K562 (cell line): ENCODE measurements at regions not wholly inside any gene's neighbourhood (a gene's known extent, or its start where the extent isn't known, plus 50 kb on each side); places are given as distances from the start of the nearest gene placed in this dataset.

Source experiments
- ATAC-seq: fragments of 200-7000 bp; cut with Tn5 transposase; 3 replicates; pipeline ENCODE4 v1.9.1; 2020; ENCODE audit warnings: moderate library complexity
- BruUV-seq: library from RNA; stranded (reverse); fragments of 400-500 nt; replicated peaks from 2 replicates; lab custom pipeline; 2021; lab: Mats Ljungman, UMichigan
- CTCF ChIA-PET: fragments of 300-600 bp; formaldehyde crosslinking; extraction: SDS; loops from one replicate; lab custom pipeline; 2021; ENCODE audit warnings: low intra/inter-chr PET ratio; lab: Yijun Ruan, JAX
- POLR2A ChIA-PET: fragments of 300-600, 350-650 bp; sonication (Branson Sonifier 250); formaldehyde crosslinking; extraction: SDS; loops from one replicate; lab custom pipeline; 2021; ENCODE audit warnings: antibody characterized with exemption, inconsistent platforms; lab: Yijun Ruan, JAX
- DNase-seq, 4 experiments: peaks; one replicate each; pipeline versions ENCODE4 v3.0.0 to v3.0.0-alpha.2; 2011 to 2018; ENCODE audit warnings: low spot score in 3 of 4, mixed read lengths in 3 of 4; ENCODE audit errors: extremely low read depth in 1 of 4
- FAIRE-seq: peaks from 2 replicates; lab custom pipeline; 2011; peaks lifted over from hg19 to GRCh38; lab: Jason Lieb, UNC
- H2AFZ ChIP-seq: 2 replicates; pipeline ENCODE4 v1.6.0; 2011; ENCODE audit warnings: low read depth, low read length, control low read depth, inconsistent platforms
- H3K27ac ChIP-seq: fragments of 200-600 bp; 3 replicates; pipeline ENCODE4 v1.8.0; 2011; ENCODE audit warnings: low read depth, mild to moderate bottlenecking, control low read depth, inconsistent platforms, low read length, moderate library complexity, mixed read lengths; ENCODE audit errors: extremely low read depth
- H3K27me3 ChIP-seq, 2 experiments: fragments of 300-600 bp in 1 of 2; 2 replicates in 1 of 2; 3 replicates in 1 of 2; pipeline versions ENCODE4 v1.6.0 to v1.8.0; 2011; ENCODE audit warnings: inconsistent platforms in 2 of 2, low read length in 2 of 2, mild to moderate bottlenecking in 1 of 2, mixed read lengths in 1 of 2, moderate library complexity in 1 of 2; ENCODE audit not compliant: control insufficient read depth in 2 of 2, insufficient read depth in 2 of 2
- H3K36me3 ChIP-seq: fragments of 300-600 bp; 3 replicates; pipeline ENCODE4 v1.8.0; 2011; ENCODE audit warnings: mild to moderate bottlenecking, low read length, inconsistent platforms; ENCODE audit not compliant: control insufficient read depth, insufficient read depth
- H3K4me1 ChIP-seq, 2 experiments: fragments of 200-600 bp in 1 of 2; replicated peaks in 1 of 2; 2 replicates in 1 of 2; 3 replicates in 1 of 2; pipeline versions ENCODE4 v1.5.1 to v1.8.0; 2011; ENCODE audit warnings: inconsistent platforms in 2 of 2, low read length in 2 of 2, mild to moderate bottlenecking in 1 of 2, mixed read lengths in 1 of 2, moderate library complexity in 1 of 2; ENCODE audit not compliant: control insufficient read depth in 2 of 2, insufficient read depth in 2 of 2
- H3K4me2 ChIP-seq: 2 replicates; pipeline ENCODE4 v1.6.1; 2011; ENCODE audit warnings: low read length, control low read depth, inconsistent platforms, mixed read lengths; ENCODE audit not compliant: insufficient read depth
- H3K4me3 ChIP-seq: fragments of 200-600 bp; sonication (generic), shearing (Covaris generic); 2 replicates; pipeline ENCODE4 v1.5.1; 2016; ENCODE audit warnings: control low read depth, inconsistent platforms
- H3K79me2 ChIP-seq: fragments of 200-600 bp; 3 replicates; pipeline ENCODE4 v1.8.0; 2011; ENCODE audit warnings: low read length, inconsistent platforms; ENCODE audit not compliant: control insufficient read depth, insufficient read depth
- H3K9ac ChIP-seq, 2 experiments: 2 replicates each; pipeline versions ENCODE4 v1.6.0 to v1.6.1; 2011; ENCODE audit warnings: low read depth in 2 of 2, low read length in 2 of 2, control low read depth in 1 of 2, inconsistent platforms in 1 of 2, mild to moderate bottlenecking in 1 of 2, mixed read lengths in 1 of 2; ENCODE audit not compliant: insufficient read depth in 1 of 2
- H3K9me1 ChIP-seq: one replicate; pipeline ENCODE4 v1.6.0; 2011; ENCODE audit warnings: inconsistent platforms, mild to moderate bottlenecking, low read length, moderate library complexity; ENCODE audit not compliant: control insufficient read depth, insufficient read depth
- H3K9me3 ChIP-seq: replicated peaks from 2 replicates; pipeline ENCODE4 v1.5.1; 2011; ENCODE audit warnings: low read depth, low read length, inconsistent platforms; ENCODE audit not compliant: control insufficient read depth, insufficient read depth
- H4K20me1 ChIP-seq: replicated peaks from 2 replicates; pipeline ENCODE4 v1.6.1; 2011; ENCODE audit warnings: low read length, inconsistent platforms, mixed read lengths; ENCODE audit not compliant: control insufficient read depth, insufficient read depth
- CREB3L1 ChIP-seq: fragments of 450-650 bp; IDR thresholded peaks from 2 replicates; pipeline ENCODE4 v1.6.1; 2014; ENCODE audit warnings: low read depth, mild to moderate bottlenecking, moderate library complexity, borderline replicate concordance
- DEAF1 ChIP-seq: fragments of 450-650 bp; formaldehyde crosslinking; IDR thresholded peaks from 2 replicates; pipeline ENCODE4 v1.4.0; 2020; ENCODE audit warnings: mild to moderate bottlenecking, moderate library complexity
- DLX4 ChIP-seq: fragments of 250-450 bp; sonication (Bioruptor Pico); IDR thresholded peaks from 2 replicates; pipeline ENCODE4 v1.6.1; 2021; ENCODE audit warnings: mild to moderate bottlenecking
- ETS2 ChIP-seq: IDR thresholded peaks from 2 replicates; pipeline ENCODE4 v1.6.1; 2016; ENCODE audit warnings: borderline replicate concordance, missing genetic modification characterization, mild to moderate bottlenecking, moderate library complexity, missing compliant biosample characterization; ENCODE audit not compliant: poor library complexity, severe bottlenecking
- FOSL1 ChIP-seq: fragments of 200-800 bp; sonication (Bioruptor generic); conservative IDR thresholded peaks from 2 replicates; pipeline ENCODE4 v1.6.1; 2016; ENCODE audit warnings: missing genetic modification characterization, missing compliant biosample characterization
- HMGN3 ChIP-seq: IDR thresholded peaks from 2 replicates; pipeline ENCODE4 v1.6.1; 2011; ENCODE audit warnings: borderline replicate concordance, low read depth, mild to moderate bottlenecking, mixed read lengths, low read length; ENCODE audit not compliant: insufficient read length; ENCODE audit errors: extremely low read depth
- NBN ChIP-seq: fragments of 450-650 bp; IDR thresholded peaks from 2 replicates; pipeline ENCODE4 v1.6.1; 2016; ENCODE audit warnings: low read depth, mild to moderate bottlenecking
- ZBTB12 ChIP-seq: fragments of 250-450 bp; sonication (Bioruptor Pico); IDR thresholded peaks from 2 replicates; pipeline ENCODE4 v1.4.0; 2020
- ZNF41 ChIP-seq: fragments of 250-450 bp; sonication (Bioruptor Pico); conservative IDR thresholded peaks from 2 replicates; pipeline ENCODE4 v1.4.0; 2020; ENCODE audit warnings: mild to moderate bottlenecking
- ZNF445 ChIP-seq: fragments of 250-450 bp; sonication (Bioruptor Pico); IDR thresholded peaks from 2 replicates; pipeline ENCODE4 v1.4.0; 2020; ENCODE audit warnings: low read depth, mild to moderate bottlenecking, moderate library complexity
- ZNF696 ChIP-seq: fragments of 250-450 bp; sonication (Bioruptor Pico); conservative IDR thresholded peaks from 2 replicates; pipeline ENCODE4 v1.4.0; 2020; ENCODE audit warnings: mild to moderate bottlenecking, moderate library complexity
- ZNF830 ChIP-seq: fragments of 250-450 bp; sonication (Bioruptor Pico); IDR thresholded peaks from 2 replicates; pipeline ENCODE4 v1.5.0; 2021; ENCODE audit warnings: mild to moderate bottlenecking
- WGBS: fragments of 100-300 bp; shearing (Covaris generic); methylation state at CpG from one replicate; pipeline ENCODE4 v1.1.6; 2016; ENCODE audit warnings: low coverage, mixed read lengths; ENCODE audit not compliant: insufficient coverage; ENCODE audit errors: missing lambda C conversion rate; 5-methylcytosine and 5-hydroxymethylcytosine counted together
- in situ Hi-C: fragments of 300-500 bp; cut with MboI; formaldehyde crosslinking; loops from 4 replicates; pipeline ENCODE4 v1.15.0; 2018; ENCODE audit warnings: inconsistent platforms, mixed read lengths
- intact Hi-C: fragments of 100-400 bp; cut with micrococcal nuclease; formaldehyde crosslinking; loops from 2 replicates; pipeline ENCODE4 v1.14.2; 2022

- 2% methylated on average over 8 of the region's 8 CpGs for WGBS
- Histone ChIP-seq H3K9me3 (no peaks in the 10 kb centered on the region), H3K4me2 (no peak overlapping the region), H4K20me1 (no peaks in the 10 kb centered on the region), H3K27ac (no peak overlapping the region), H3K79me2 (no peaks in the 10 kb centered on the region), H2AFZ (no peak overlapping the region), H3K4me1 (no peaks in the 10 kb centered on the region), H3K27me3 (peaks cover 7 to 18% of the 10 kb centered on the region in 2 experiments; a peak in 3 of 5 replicates), H3K4me3 (no peak overlapping the region), H3K9me1 (no peaks in the 10 kb centered on the region), H3K9ac (no peak overlapping the region), H3K36me3 (no peaks in the 10 kb centered on the region)
- DNase-seq (no peak), ATAC-seq (no peak), FAIRE-seq (no peak)
- CTCF ChIA-PET: no interaction called here
- POLR2A ChIA-PET: no interaction called here
- no peak for TF ChIP-seq ZNF445
- no peak for TF ChIP-seq CREB3L1
- in situ Hi-C loops (no loop called here), intact Hi-C loops (no loop called here)
- no TSS peak for BruUV-seq
Measured at GRCh38 chr2:60351802-60352201, 201.7 kb downstream of the BCL11A start.

- ChIA-PET POLR2A (no interaction called here), CTCF (no interaction called here)
- Histone ChIP-seq H3K27me3 (peaks cover 7 to 18% of the 10 kb centered on the region in 2 experiments; a peak in 3 of 5 replicates), H3K9ac (no peak overlapping the region), H3K4me3 (no peak overlapping the region), H3K36me3 (no peaks in the 10 kb centered on the region), H3K4me2 (no peak overlapping the region), H3K79me2 (no peaks in the 10 kb centered on the region), H3K9me1 (no peaks in the 10 kb centered on the region), H4K20me1 (no peaks in the 10 kb centered on the region), H2AFZ (no peak overlapping the region), H3K4me1 (no peaks in the 10 kb centered on the region), H3K27ac (no peak overlapping the region), H3K9me3 (no peaks in the 10 kb centered on the region)
- ATAC-seq (no peak), DNase-seq (no peak), FAIRE-seq (no peak)
- intact Hi-C loops (no loop called here), in situ Hi-C loops (no loop called here)
- 0% methylated on average over 4 of the region's 4 CpGs for WGBS
- BruUV-seq: no TSS peak
- no peak for TF ChIP-seq DLX4 (CRISPR knock-in tag)
- TF ChIP-seq FOSL1 (tag): no peak
- no peak for TF ChIP-seq ETS2 (tag)
- no peak for TF ChIP-seq ZNF41 (CRISPR knock-in tag)
- no peak for TF ChIP-seq ZNF696
- no peak for TF ChIP-seq NBN
- no peak for TF ChIP-seq ZBTB12 (CRISPR knock-in tag)
- TF ChIP-seq ZNF830 (CRISPR knock-in tag): no peak
- no peak for TF ChIP-seq HMGN3
- TF ChIP-seq DEAF1 (CRISPR knock-in tag): no peak
Measured at GRCh38 chr2:60351321-60351720, 202.1 kb downstream of the BCL11A start.
